GM13976 (cell line): ENCODE measurements at regions not wholly inside any gene's neighbourhood (a gene's known extent, or its start where the extent isn't known, plus 50 kb on each side); places are given as distances from the start of the nearest gene placed in this dataset.

Experiments used
- DNase-seq: peaks from one replicate; pipeline ENCODE4 v3.0.0; 2012; ENCODE audit warnings: low spot score
- in situ Hi-C: fragments of 300-500 bp; cut with MboI; formaldehyde crosslinking; loops from one replicate; pipeline ENCODE4 v1.12.0; 2022; ENCODE audit warnings: low sequenced_read_pairs, mixed read lengths, inconsistent platforms; ENCODE audit not compliant: unreplicated experiment
- TF ChIP-seq, protein P1 (sequence below): IDR thresholded peaks from 2 replicates; pipeline ENCODE4 v1.5.1; 2012; ENCODE audit warnings: borderline replicate concordance, mild to moderate bottlenecking; ENCODE audit not compliant: insufficient read depth; ENCODE audit errors: extremely low read depth, missing control alignments, control extremely low read depth

GRCh38 chr22:49630448-49630946, 197.2 kb downstream of the BRD1 start:
- DNase-seq: no peak
- in situ Hi-C loops: no loop called here
- TF ChIP-seq, protein P1, sequence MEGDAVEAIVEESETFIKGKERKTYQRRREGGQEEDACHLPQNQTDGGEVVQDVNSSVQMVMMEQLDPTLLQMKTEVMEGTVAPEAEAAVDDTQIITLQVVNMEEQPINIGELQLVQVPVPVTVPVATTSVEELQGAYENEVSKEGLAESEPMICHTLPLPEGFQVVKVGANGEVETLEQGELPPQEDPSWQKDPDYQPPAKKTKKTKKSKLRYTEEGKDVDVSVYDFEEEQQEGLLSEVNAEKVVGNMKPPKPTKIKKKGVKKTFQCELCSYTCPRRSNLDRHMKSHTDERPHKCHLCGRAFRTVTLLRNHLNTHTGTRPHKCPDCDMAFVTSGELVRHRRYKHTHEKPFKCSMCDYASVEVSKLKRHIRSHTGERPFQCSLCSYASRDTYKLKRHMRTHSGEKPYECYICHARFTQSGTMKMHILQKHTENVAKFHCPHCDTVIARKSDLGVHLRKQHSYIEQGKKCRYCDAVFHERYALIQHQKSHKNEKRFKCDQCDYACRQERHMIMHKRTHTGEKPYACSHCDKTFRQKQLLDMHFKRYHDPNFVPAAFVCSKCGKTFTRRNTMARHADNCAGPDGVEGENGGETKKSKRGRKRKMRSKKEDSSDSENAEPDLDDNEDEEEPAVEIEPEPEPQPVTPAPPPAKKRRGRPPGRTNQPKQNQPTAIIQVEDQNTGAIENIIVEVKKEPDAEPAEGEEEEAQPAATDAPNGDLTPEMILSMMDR: no peak

DNA sequence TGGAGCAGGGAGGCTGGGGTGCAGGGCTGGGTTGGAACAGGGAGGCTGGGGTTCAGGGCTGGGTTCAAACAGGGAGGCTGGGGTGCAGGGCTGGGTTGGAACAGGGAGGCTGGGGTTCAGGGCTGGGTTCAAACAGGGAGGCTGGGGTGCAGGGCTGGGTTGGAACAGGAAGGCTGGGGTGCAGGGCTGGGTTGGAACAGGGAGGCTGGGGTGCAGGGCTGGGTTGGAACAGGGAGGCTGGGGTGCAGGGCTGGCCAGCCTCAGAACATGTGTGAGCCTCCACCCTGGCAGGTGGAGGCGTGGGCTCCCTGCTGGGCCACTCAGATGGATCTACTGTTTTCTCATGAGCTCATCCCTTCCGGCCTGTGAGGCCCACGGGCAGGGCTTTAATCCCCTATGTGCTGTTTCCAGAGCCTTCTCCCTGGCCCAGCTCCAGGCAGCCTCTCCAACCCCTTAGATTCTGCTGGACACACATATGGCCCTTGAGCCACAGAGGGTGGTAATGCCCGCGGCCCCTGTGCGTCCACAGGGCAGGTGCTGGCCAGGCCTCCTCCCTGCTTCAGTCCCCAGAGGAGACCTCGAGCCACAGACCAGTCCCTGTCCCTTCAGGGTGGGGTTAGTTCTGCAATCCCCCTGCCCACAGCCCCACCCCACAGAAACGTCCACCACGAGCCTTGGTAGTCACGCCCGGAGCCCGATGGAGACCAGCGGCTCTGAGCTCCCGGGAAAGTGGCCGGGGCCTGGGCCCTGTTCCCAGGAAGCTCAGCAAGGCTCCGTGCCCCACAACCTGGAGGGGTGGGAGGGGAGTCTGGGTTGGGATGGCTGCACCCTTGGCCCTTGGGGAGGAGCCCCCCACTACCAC, 197.9 kb downstream of the BRD1 start:
- TF ChIP-seq, protein P1: no peak
- no peak for DNase-seq
- in situ Hi-C loops: no loop called here

DNA sequence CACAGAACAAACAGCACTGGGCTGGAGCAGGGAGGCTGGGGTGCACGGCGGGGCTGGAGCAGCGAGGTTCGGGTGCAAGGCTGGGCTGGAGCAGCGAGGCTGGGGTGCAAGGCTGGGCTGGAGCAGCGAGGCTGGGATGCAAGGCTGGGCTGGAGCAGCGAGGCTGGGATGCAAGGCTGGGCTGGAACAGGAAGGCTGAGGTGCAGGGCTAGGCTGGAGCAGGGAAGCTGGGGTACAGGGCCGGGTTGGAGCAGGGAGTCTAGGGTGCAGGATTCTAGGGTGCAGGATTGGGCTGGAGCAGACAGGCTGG, 198.5 kb downstream of the BRD1 start:
- in situ Hi-C loops: no loop called here
- TF ChIP-seq, protein P1: no peak

DNA sequence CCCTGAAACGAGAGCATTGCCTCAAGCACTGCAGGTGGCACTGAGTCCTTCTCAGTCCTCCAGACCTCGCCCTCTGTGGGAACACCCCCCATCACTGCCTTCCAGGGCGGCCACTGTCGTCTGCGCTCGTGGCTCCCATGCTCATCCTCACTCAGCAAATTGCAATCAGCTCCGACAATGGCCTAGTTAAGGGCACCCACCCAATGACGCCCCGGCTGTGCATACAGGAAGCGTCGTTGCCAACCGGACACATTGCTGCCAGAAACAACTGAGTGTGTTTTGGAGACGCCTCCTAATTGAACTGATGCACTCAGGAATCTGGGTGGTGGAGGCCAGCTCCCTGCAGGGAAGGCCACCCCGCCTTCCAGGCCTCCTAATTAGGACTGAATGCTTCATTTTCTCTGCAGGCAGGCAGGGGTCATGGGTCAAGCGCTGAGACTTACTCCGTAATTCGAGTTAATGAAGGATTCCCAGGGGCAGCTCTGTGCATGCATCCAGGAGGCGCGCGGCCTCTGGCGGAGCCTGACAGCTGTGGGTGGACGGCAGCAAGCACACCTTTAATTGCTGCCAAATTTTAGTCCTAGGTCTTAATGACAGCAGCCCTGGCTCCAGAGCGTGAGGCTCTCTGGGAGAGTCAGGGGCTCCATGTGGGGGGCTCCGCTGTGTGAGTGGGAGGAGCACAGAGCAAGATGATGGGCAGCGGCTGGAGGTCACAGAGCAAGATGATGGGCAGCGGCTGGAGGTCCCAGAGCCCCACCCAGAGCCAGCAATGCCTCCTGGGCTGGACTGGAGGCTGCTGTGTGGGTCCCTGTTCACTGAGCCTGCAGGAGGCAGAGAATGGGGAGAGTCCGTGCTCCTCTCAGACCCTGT, 199.0 kb downstream of the BRD1 start:
- in situ Hi-C loops: no loop called here
- TF ChIP-seq, protein P1: no peak
- no peak for DNase-seq

More for the DNA sequence above, 198.5 kb downstream of the BRD1 start:
- DNase-seq: no peak

DNA sequence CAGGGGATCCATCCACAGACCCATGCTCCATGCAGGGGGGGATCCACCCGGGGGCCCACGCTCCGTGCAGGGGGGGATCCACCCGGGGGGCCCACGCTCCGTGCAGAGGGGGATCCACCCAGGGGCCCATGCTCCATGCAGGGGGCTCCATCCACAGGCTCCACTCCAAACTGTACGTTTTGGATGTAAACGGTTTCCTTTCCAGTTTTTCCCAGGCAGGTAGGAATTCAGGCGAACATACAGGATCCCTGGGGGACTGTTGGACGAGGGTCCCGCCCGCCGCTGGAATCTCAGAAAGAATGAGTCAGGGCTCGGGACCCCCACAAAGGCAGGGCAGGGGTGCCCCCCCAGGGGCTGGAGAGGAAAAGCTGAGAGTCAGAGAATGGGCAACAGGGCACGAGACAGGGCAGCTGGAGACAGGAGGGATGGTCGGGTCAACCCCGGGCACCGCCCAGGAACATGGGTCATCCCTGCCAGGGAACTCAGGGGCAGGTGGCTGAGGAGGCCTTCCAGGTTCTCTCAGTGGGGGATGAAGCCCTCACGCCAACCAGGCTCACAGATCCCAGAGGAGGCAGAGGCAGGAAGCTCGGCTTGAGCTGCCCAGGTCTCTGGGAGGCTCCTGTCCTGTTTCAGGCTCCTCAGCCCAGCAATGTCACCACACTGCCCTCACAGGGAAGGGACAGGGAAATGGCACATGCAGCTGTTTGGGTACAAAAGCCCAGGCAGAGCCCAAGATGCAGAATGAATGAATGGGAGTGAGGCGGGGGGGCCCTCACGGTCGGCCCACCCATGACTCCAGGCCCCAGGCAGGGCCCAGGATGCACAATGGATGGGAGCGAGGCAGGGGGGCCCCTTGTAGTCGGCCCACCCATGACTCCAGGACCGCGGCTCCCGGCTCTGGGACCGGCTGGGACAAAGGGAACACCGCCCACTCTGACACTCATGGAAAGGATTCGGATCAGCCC, 200.2 kb downstream of the BRD1 start:
- TF ChIP-seq, protein P1: no peak
- DNase-seq: no peak
- in situ Hi-C loops: no loop called here

DNA sequence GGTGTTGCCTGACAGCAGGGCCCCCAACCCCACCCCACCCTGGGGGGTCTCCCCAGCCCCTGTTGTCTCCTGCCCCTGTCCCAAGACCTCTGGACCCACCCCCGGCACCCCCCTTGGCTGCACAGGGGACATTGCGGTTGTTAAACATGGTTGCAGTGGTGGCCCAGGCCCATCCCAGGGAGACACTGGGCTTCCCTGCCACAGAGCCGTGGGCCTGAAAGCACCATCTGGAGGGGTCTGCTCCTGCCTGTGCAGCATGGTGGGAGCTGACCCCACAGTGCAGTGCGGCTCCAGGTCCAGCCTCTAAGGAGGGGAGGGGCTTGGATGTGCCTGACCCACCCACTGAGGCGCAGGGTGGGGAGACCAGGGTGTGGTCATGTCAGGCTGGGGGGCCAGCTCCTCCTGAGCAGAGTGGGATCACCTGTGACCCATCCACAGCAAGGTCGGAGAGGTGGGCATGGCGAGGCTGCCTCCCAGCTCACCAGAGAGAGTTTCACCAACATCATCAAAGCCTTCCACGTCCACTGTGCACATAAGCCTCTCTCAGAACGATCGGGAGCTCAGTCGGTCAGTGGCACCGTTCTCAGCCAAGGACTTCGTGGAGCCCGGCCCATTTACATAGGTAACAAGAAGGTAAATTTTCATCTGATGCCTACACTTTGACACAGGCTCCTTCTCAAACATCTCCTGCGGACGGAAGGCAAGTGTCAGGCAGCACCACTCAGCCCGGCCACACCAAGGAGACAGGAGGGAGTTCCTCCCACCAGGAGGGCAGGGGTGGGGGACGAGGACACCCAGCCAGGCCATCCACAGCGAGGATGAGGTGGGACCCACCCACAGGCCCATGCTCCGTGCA, 201.1 kb downstream of the BRD1 start:
- TF ChIP-seq, protein P1: no peak
- in situ Hi-C loops: no loop called here
- DNase-seq: no peak
